Midbrain (tissue), 1 donor: ENCODE measurements at regions not wholly inside any gene's neighbourhood (a gene's known extent, or its start where the extent isn't known, plus 50 kb on each side); places are given as distances from the start of the nearest gene placed in this dataset.
"Not testable (repeated sequence)": the region's sequence is repeated elsewhere in the genome, so short reads cannot be mapped to it uniquely, and the experiment has no call there.

Experiments
- DNase-seq: peaks from one replicate; lab custom pipeline; 2025; lab: John Stamatoyannopoulos, UW

DNA sequence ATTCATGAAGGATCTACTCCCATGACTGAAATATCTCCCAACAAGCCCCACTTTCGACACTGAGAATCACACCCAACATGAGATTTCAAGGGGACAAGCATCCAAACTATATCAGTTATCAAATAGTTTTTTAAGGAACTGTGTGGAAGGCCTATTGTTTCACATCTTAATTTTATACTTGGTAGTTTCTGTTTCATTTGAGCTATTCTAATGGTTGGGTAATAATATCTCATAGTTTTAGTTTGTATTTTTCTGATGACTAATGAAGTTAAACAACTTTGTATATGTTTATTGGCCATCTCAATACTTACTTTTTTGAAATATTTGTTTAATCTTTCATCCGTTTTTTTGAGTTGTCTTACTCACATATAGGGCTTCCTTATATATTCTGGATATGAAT is 135.0 kb downstream of the SCG2 start:
- DNase-seq, result no peak

DNA sequence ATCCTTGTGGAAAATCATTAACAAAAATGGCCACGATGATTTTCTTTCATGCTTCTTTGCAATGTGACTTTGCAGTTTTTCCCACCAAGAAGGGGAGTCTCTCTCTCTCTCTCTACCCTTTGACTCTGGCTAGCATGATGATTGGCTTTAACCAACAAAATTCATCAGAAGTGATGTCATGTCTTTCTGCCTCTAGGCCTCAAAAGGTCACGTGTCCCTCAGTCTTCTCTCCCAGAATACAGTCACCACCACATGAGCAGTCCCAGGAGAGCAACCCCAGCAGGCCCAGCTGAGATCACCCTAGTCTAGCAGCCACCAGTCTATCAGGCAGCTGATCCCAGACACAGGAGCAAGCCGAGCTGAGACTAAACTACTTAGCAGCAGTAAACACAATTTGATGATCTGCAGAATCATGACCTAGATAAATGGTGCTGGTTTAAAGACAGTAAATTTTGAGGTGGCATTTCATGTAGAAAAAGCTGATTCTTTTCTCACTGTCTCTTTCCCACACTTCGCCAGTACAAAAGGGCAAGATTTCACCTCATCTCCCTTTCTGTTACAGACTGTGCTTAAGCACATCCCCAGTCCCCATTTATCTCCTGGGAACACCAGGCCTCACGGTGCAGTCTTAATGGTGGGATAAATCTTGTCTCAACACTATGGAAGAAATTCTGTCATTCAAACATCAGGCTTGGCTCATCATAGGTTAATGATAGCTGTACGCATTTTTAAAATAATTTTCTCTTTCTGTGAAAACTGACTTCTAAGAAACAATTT is 132.7 kb downstream of the SCG2 start:
- DNase-seq, result no peak

DNA sequence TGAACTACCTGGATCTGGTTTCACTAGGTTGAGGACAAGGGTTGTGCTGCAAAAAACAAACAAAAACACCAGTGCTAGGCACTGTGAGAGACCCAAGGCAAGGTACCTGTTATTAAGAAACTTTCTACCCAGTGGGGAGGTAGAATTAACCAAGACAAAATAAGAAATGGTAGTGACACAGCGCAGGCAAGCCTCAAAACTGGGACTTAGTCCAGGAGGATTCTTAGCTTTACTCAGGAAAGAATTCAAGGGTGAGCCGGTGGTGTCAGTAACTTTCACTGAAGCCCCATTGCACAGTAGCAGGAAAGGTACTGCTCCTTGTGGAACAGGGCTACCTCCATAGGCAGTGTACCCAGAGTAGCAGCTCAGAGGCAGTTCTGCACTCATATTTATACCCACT is 131.6 kb downstream of the SCG2 start:
- DNase-seq, result no peak

DNA sequence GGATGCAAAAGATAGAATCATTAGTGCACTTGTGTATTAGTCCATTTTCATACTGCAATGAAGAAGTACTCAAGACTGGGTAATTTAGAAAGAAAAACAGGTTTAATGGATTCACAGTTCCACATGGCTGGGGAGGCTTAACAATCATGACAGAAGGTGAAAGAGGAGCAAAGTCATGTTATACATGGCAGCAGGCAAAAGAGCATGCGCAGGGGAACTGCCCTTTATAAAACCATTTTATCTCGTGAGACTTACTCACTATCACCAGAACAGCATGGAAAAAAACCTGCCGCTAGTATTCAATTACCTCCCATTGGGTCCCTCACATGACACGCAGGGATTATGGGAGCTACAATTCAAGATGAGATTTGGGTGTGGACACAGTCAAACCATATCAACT is 129.4 kb downstream of the SCG2 start:
- DNase-seq, result no peak

DNA sequence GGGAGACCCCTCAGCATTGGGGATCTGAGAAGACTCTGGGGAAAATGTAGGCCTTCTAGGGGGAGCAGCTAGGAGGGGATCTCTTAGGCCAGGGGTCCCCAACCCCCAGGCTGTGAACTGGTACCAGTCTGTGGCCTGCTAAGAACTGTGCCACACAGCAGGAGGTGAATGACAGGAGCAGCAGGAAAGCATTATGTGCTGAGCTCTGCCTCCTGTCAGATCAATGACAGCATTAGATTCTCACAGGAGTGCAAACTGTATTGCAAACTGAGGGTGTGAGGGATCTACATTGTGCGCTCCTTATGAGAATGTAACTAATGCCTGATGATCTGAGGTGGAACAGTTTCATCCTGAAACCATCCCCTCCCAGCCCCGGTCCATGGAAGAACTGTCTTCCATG is 127.3 kb downstream of the SCG2 start:
- DNase-seq, result no peak

DNA sequence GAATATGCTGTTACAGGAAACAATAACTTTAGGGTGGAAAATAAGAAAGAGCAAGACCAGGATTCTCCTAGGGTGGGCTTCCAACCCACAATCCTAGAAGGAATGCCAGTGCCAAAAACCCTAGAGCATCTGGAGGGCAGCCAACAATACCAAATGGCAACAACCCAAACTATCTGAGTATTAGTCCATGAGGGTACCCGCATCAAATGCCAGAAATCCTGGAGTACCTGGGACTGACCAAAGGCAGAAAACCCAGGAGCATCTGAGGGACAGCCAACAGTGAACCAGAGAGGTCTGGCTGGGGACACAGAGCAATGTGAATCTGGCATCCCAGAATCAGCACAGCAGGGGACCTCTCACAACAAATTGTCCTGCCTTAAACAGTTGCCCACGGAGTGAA is 126.3 kb downstream of the SCG2 start:
- DNase-seq, result no peak

DNA sequence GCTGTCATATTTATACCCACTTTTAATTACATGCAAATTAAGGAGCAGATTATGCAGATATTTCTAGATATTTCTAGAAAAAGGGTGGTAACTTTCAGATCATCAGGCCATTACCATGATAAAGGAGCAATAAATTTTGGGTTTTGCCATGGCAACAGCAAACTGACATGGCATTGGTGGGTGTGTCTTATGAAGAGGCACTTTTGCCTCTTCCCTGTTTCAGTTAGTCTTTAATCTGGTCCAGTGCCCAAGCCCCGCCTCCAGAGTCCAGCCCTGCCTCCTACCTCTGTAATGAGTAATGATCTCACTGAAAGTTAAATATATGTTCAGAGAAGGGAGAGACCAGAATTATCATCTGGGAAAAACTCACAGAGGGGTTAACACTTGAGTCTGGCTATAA is 124.8 kb downstream of the SCG2 start:
- DNase-seq, result no peak

DNA sequence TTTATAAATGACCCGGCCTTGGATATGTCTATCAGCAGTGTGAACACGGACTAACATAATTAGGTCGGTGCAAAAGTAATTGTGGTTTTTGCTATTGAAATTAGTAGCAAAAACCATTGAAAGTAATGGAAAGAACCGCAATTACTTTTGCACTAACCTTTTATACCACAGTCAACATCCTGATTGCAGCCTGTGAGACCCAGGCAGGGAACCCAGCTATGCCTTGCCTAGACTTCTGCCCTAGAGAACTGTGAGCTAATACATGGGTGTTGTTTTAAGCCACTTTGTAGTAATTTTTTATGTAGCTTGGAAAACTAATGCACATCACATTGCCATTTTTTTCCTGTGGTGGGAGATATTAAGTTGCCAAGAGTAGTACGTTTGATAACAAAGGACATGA is 120.7 kb downstream of the SCG2 start:
- DNase-seq, result no peak

DNA sequence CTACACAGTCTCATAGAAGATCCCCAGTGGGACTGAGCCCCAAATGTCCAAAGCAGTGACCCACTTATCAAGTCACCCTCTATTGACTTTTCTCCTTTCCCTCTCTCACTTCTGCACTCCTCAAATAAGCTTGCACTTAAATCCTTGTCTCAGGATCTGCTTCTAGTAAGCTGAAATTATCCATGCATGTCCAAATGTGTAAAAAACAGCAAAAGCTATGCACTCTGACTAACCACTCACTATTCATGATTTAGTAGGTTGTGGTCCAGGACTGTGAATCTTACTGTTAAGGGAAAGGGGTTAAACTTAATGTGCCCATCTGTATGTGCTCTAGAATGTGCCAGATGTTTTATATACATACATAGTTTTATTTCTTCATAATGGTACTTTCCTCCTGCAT is 115.4 kb downstream of the SCG2 start:
- DNase-seq, result no peak

DNA sequence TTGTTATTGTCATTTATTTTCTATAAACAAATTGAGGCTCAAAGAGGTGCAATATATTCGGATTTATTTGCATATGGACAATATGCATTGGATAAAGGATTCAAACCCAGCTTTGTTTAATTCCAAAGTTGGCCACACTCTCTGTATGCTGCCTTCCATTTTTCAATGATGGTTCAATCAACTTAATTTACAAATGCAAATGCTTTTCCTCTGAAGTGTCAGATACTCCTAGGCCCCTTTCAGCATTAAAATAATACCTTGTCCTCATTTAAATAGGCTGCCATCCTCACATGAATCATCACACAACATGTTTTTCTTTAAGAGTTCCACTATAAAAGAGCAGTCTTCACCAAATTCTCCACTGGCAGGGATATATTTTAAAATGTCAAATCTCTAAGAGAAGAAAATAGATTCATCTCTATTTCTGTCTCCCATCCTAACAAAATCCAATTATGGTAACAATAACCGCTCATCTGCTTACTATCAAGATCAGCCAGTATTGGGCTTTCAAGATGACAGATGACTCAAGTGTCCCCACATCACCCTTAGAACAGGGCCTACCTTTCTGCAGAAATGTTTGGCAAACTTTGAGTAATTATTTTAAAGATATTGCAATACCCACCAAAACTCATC is 114.8 kb downstream of the SCG2 start:
- DNase-seq, result no peak

DNA sequence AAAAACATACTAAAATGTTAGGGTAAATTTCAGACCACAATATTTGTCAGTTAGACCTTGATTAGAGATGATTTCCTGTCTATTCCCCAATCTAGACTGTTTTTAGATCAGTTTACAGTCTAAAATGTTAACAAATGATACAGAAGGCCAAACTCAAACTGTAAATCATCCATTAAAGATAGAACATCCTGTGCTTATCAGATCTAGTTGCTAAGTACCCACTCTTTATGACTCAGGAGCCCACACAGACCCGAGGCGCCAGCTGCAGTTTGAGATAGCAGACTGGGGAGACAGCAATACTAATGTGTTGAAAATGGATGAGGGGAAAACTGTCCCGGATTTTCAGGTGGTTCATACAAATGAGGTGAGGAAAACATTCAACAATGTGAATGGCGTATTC is 113.3 kb downstream of the SCG2 start:
- no peak for DNase-seq

DNA sequence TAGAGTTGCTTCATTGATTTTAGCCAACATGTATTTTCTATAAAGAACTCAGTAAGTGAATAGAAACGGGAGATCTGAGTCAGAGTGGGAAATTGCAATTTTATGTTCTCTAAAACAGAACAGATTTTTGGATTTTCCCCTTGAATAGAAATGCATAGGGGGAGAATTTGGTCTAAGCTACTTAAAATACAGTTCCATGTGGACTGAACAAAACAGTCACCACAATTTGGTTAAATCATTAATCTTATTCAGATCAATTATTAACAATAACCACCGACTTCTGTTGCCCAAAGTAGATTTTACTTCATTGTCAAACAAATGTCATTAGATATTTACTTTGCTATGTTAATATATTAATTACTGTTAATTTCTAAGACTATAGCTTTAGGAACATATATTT is 107.7 kb downstream of the SCG2 start:
- no peak for DNase-seq

DNA sequence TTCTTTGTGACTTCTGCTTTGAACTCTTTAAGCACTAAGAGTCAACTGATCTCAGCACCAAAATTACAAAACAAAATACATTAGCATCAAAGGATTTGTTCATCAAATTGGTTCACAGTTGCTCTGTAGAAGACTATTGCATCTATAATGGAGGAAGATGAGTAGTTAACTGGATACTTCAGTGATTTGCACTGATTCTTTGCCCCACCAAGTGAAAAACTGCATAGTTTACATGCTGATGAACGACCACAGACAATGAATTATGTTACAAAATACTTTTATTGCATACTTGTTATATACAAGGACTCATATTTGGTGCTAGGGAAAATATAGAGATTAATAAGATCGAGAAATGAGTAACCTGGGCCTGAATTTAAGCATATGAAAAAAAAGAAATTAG is 107.2 kb downstream of the SCG2 start:
- no peak for DNase-seq

DNA sequence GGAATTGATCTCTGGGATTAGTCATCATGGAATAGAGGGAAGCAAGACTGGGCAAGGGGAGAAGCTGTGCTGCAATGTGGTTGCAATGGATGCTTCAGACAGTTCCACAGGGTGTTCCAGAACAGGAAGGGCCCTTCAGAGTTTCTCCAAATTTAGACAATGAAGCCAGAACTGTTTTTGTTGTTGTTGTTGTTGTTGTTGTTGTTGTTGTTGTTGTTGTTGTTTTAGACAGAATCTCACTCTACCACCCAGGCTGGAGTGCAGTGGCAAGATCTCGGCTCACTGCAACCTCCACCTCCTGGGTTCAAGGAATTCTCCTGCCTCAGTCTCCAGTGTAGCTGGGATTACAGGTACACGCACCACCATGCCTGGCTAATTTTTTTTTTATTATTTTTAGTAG is 105.3 kb downstream of the SCG2 start:
- not testable (repeated sequence) for DNase-seq

DNA sequence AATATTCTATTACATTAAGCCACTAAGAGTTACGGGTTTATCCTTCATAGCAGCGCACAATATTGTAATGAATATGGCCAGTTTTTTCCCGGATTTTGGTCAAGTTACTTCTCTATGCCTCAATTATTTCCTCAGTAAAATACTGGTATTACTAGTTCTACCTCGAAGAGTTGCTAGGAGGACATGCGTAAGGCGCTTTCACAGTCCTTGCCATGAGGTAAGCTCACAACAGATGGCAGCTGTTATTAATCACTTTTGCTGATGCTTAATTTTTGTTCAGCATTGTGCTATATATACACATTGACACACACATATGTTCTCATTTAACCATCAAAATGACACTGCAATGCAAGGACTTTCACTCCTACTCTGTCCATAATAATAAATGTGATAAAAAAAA is 101.5 kb downstream of the SCG2 start:
- DNase-seq, result no peak

DNA sequence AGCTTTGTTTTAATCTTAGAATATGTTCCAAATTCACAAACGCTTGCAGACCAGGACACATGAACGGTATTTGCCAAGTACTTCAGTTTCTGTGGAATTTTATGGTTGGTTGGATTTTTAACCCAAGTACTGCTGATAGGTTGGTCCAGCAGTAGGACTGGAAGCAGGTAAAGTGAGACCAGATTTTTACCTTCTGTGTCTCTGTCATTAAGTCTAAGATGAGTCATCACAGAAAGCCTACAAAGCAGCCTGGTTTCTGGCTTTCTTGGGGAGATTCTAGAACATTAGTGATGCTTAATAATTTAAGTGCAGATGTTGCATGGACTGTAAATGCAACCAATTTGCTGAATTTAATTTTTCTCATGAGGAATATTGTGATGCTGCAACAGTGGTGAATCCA is 100.5 kb downstream of the SCG2 start:
- no peak for DNase-seq

DNA sequence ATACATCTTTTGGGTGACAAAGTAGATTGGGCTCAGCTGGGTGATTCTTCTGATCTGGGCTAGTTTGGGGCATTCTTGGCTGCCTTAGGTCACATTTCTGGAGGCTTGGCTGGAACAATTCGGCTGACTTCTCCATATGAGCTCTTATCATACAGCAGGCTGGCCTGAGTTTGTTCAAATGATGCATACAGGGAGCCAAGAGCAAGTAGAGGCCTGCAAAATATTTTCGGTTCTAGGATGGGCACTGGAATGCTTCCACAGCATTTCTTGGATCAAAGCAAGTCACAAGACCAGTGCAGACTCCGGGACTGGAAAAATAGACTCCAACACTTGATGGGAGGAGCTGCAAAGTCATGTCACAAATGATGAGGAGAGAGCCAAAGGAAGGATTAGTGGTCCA is 98.4 kb downstream of the SCG2 start:
- no peak for DNase-seq

DNA sequence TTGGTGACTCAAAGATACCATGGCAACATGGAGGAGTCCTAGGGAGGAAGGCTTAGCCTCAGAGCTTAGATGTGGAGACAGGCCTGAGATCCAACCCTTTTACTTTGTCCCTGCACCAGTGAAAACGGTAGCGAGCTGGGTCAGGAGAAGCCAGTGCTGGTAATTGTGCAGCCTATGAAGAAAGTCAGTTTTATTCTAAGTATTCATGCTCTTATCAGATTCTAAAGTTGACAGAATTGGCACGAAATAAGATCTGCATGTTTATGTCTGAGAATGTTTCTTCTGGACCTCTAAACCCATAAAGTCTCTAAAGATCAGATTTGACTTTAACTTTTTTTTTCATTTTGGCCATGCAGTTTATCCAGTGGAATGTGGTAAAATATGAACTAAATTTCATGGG is 93.8 kb downstream of the SCG2 start:
- DNase-seq, result no peak

DNA sequence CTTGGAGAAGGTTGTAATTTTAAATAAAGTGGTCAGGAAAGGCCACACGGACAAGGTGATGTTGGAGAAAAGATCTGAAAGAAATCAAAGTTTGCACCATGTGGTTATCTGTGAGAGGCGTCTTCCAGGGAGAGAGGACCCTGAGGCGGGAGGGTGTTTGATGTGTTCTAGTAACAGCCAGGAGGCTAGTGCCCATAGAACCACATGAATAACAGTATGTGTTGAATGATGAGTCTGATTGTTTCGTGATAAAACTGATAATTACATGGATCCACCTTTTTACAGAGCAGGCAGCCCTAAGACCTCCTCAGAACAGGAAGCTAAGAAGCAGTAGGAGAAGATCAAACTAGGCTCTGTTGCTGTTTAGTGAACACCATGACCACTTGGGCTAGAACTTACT is 91.4 kb downstream of the SCG2 start:
- DNase-seq, result no peak

DNA sequence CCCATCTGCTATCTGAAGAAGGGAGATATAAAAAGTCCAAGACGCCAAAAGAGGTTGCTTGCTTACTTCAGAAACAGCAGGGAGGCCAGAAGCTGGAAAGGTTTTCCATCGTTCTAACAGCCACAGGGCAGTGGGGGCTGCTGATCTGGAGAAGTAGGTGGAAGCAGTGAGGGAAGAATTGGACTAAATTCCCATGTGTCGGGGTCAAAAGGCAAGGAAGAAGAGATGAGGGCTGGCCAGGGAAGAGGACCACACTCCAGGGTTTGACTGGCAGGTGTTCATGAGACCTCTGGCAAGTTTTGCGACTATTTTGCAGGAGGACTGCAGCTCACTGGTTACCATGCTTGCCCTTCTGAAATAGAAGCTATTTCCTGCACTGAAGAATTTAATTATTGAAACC is 91.0 kb downstream of the SCG2 start:
- no peak for DNase-seq

DNA sequence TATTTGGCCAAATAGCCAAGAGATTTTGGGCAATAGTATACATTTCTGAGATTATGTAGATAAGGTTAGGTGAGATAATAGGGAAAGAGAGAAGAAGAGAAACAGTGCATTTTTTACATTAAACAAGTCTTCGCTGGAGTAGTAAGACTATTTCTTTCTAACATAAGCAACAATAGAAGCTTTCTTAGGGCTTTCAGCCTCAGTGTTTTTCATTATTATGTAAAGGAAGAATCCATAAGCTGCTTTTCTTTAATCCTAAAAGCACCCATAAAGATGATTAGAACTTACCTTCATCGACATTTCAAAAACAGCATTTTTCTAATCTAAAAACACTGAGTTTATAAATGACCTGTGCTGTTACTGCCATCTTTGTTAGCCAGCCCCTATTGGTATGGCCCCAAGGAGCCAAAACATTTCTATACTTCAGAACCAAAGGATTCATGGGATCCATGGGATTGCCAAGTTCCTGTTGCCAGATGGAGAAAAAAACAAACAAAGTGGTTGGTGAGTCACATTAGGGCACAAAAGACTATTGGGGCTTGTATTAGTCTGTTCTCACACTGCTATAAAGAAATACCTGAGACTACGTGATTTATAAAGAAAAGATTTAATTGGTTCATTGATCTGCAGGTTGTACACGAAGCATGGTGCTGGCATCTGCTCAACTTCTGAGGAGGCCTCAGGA is 88.2 kb downstream of the SCG2 start:
- no peak for DNase-seq

DNA sequence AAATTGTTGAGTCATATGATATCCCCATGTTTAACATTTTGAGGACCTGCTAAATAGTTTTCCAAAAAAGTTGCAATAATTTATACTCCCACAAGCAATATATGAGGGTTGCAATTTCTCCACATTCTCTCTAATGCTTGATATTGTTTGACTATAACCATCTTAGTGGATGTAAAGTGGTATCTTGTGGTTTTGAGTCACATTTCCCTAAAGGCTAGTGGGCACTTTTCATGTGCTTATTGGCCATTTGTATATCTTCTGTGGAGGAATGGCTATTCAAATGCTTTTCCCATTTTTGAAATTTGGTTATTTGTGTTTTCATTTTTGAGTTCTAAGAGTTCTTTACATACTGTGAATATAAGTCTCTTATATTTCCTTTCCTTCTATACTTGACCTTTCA is 82.7 kb downstream of the SCG2 start:
- DNase-seq, result no peak

DNA sequence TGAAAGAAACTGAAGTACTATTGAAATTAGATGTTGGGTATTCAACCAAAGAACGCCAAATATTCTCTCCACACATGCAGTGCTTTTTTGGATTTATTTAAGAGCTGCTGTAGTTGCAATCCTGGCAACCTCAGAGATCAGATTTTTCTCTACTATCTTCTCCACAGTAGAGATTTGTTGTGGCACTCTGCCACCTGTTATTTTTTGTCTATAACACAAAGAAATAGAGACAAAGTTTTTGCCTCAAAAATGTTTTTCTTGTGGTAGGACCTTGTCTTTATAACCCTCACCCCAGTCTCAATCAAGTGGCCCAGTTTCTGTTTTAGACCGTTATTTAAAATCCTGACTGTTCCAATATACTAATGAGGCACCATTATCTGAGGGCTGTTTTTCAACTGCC is 79.4 kb downstream of the SCG2 start:
- DNase-seq, result no peak
